OCI-LY1 (cell line): ENCODE measurements at regions not wholly inside any gene's neighbourhood (a gene's known extent, or its start where the extent isn't known, plus 50 kb on each side); places are given as distances from the start of the nearest gene placed in this dataset.

Experiments used
- H2AFZ ChIP-seq: fragments of 200-600 bp; sonication (generic), shearing (Covaris generic); 2 replicates; pipeline ENCODE4 v1.6.0; 2014; ENCODE audit warnings: antibody characterized with exemption, mild to moderate bottlenecking, low read length
- H3F3A ChIP-seq: fragments of 200-600 bp; sonication (generic), shearing (Covaris generic); 2 replicates; pipeline ENCODE4 v1.6.0; 2014; ENCODE audit warnings: mild to moderate bottlenecking, antibody characterized with exemption, low read length, moderate library complexity; ENCODE audit not compliant: insufficient read depth
- H3K27ac ChIP-seq: fragments of 200-600 bp; sonication (generic); 2 replicates; pipeline ENCODE4 v1.5.1; 2014; ENCODE audit warnings: low read length, mixed run types, mild to moderate bottlenecking, low read depth; ENCODE audit not compliant: poor library complexity, severe bottlenecking
- H3K27me3 ChIP-seq: fragments of 200-600 bp; sonication (generic); 2 replicates; pipeline ENCODE4 v1.6.0; 2014; ENCODE audit warnings: antibody characterized with exemption, mild to moderate bottlenecking, low read length, moderate library complexity; ENCODE audit not compliant: insufficient read depth
- H3K36me3 ChIP-seq: fragments of 200-600 bp; sonication (generic); 2 replicates; pipeline ENCODE4 v1.6.1; 2014; ENCODE audit warnings: mild to moderate bottlenecking, antibody characterized with exemption, low read length, moderate library complexity, mixed read lengths; ENCODE audit not compliant: insufficient read depth
- H3K4me1 ChIP-seq: fragments of 200-600 bp; sonication (generic); 2 replicates; pipeline ENCODE4 v1.5.1; 2014; ENCODE audit warnings: mild to moderate bottlenecking, low read length, moderate library complexity; ENCODE audit not compliant: insufficient read depth, severe bottlenecking
- H3K4me2 ChIP-seq: fragments of 200-600 bp; sonication (generic), shearing (Covaris generic); 2 replicates; pipeline ENCODE4 v1.6.1; 2014; ENCODE audit warnings: low read length
- H3K4me3 ChIP-seq: fragments of 200-600 bp; sonication (generic); 2 replicates; pipeline ENCODE4 v1.5.1; 2014; ENCODE audit warnings: low read length, low read depth, mild to moderate bottlenecking, mixed read lengths; ENCODE audit not compliant: poor library complexity, severe bottlenecking
- H3K79me2 ChIP-seq: fragments of 200-600 bp; shearing (Covaris generic); 2 replicates; pipeline ENCODE4 v1.6.1; 2016; ENCODE audit warnings: mixed run types, low read length, mixed read lengths; ENCODE audit not compliant: insufficient read depth
- H3K9ac ChIP-seq: fragments of 200-600 bp; sonication (generic), shearing (Covaris generic); 2 replicates; pipeline ENCODE4 v1.6.1; 2014; ENCODE audit warnings: mild to moderate bottlenecking, low read length, mixed read lengths
- H3K9me2 ChIP-seq: fragments of 200-600 bp; sonication (generic), shearing (Covaris generic); 2 replicates; pipeline ENCODE4 v1.6.1; 2014; ENCODE audit warnings: low read depth, mild to moderate bottlenecking, low read length, mixed read lengths
- H3K9me3 ChIP-seq: fragments of 200-600 bp; shearing (Covaris generic); 2 replicates; pipeline ENCODE4 v1.6.1; 2014; ENCODE audit warnings: low read length, mixed read lengths
- H4K20me1 ChIP-seq: fragments of 200-600 bp; sonication (generic), shearing (Covaris generic); 2 replicates; pipeline ENCODE4 v1.6.0; 2016; ENCODE audit warnings: mild to moderate bottlenecking, low read length; ENCODE audit not compliant: insufficient read depth
- CTCF ChIP-seq: fragments of 200-600 bp; sonication (generic), shearing (Covaris generic); IDR thresholded peaks from 2 replicates; pipeline ENCODE4 v1.5.1; 2017; ENCODE audit warnings: mild to moderate bottlenecking, antibody characterized with exemption, low read length, moderate library complexity, mixed read lengths
- EZH2 ChIP-seq: fragments of 200-600 bp; sonication (generic), shearing (Covaris generic); IDR thresholded peaks from 2 replicates; pipeline ENCODE4 v1.8.0; 2017; ENCODE audit warnings: borderline replicate concordance, mixed run types, mild to moderate bottlenecking, antibody characterized with exemption, low read length, moderate library complexity, mixed read lengths

GRCh38 chr2:146931109-146931508 is 913.7 kb upstream of the ACVR2A start:
- Histone ChIP-seq H3K79me2 (no peaks in the 10 kb centered on the region), H3K9me3 (no peaks in the 10 kb centered on the region), H3K4me1 (no peaks in the 10 kb centered on the region), H3K36me3 (no peaks in the 10 kb centered on the region), H3K4me3 (no peak overlapping the region), H4K20me1 (no peaks in the 10 kb centered on the region), H3K27ac (no peak overlapping the region), H2AFZ (no peak overlapping the region), H3F3A (no peaks in the 10 kb centered on the region), H3K9me2 (no peaks in the 10 kb centered on the region), H3K27me3 (no peaks in the 10 kb centered on the region), H3K9ac (no peak overlapping the region), H3K4me2 (no peak overlapping the region)
- TF ChIP-seq CTCF = no peak
- TF ChIP-seq EZH2 = no peak

DNA sequence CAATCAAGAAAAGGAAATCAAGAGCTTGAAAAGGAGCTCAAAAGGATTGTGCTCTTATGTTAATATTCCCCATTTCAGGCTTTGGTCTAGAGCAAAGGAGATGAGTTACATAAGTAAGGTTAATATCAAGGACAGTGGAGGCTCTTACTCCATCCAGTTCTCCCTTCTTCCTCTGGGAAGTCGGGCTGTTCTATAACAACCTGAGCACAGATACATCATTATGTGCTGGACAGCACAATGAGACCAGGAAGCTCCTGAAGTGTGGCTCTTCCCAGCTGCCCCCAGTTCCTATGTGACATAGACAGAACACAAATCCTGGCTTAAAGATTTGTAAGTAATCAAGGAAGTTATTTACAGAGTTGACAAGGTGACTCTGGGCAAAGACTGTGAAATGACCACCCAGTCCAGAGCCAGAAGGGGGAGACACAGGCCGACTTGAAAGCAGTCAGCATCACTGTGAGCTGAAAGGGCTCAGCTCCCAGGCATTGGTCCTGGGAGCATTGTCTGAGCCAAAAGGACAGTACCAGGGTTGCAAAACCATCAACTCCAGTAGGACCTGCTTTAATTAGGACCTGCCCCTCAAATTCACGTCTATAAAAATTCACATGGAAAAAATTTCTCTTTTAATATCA is 917.6 kb upstream of the ACVR2A start:
- no peaks in the 10 kb centered on the region for H3K79me2 ChIP-seq
- H3K4me1 ChIP-seq = no peaks in the 10 kb centered on the region
- no peak overlapping the region for H2AFZ ChIP-seq
- H3K27me3 ChIP-seq = no peaks in the 10 kb centered on the region
- no peak overlapping the region for H3K4me3 ChIP-seq
- no peak overlapping the region for H3K9ac ChIP-seq
- no peaks in the 10 kb centered on the region for H3K9me2 ChIP-seq
- H3K36me3 ChIP-seq = no peaks in the 10 kb centered on the region
- TF ChIP-seq EZH2 = no peak
- TF ChIP-seq CTCF = peak; percentile 28; the same call in 1 of the 2 replicates
- H3K9me3 ChIP-seq = no peaks in the 10 kb centered on the region
- no peak overlapping the region for H3K4me2 ChIP-seq
- H3F3A ChIP-seq = no peaks in the 10 kb centered on the region
- no peaks in the 10 kb centered on the region for H4K20me1 ChIP-seq
- H3K27ac ChIP-seq = no peak overlapping the region

DNA sequence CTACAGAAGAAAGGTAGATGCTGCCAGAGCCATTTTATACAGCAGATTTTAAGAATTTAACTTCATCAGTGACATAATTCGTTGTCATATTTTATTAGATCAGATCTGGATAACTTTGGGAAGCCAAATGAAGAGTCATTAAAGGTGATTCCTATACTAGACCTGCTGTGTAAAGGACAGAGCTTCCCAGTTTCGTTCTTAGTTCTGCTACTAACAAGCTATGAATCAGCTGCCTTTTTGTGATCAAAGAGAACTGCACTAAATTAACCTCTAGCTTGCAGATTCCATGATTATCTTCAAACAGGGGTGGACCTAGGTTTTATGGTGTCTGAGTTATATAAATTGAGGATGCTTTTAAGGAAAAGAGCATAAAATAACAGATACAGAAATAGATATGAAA is 926.5 kb upstream of the ACVR2A start:
- no peaks in the 10 kb centered on the region for H3K4me1 ChIP-seq
- H3K27ac ChIP-seq = no peak overlapping the region
- H3K9ac ChIP-seq = no peak overlapping the region
- no peak overlapping the region for H2AFZ ChIP-seq
- no peaks in the 10 kb centered on the region for H3K9me2 ChIP-seq
- no peaks in the 10 kb centered on the region for H3K79me2 ChIP-seq
- no peaks in the 10 kb centered on the region for H4K20me1 ChIP-seq
- H3K27me3 ChIP-seq = no peaks in the 10 kb centered on the region
- H3K9me3 ChIP-seq = no peaks in the 10 kb centered on the region
- no peak overlapping the region for H3K4me3 ChIP-seq
- no peaks in the 10 kb centered on the region for H3F3A ChIP-seq
- no peaks in the 10 kb centered on the region for H3K36me3 ChIP-seq
- no peak overlapping the region for H3K4me2 ChIP-seq
- TF ChIP-seq EZH2 (no peak), CTCF (no peak)
